T-helper 1 cell treated with Interleukin-12 subunit alpha and Interleukin-12 subunit beta and Interleukin-4 antibody, amounts not matched to agents 30 μg/mL and 1 μg/mL, for 36 hours (primary cell): ENCODE measurements at regions not wholly inside any gene's neighbourhood (a gene's known extent, or its start where the extent isn't known, plus 50 kb on each side); places are given as distances from the start of the nearest gene placed in this dataset.
A peak's percentile ranks its signal among the peaks of the same experiment; 100 is the strongest.
"Not testable (repeated sequence)": the region's sequence is repeated elsewhere in the genome, so short reads cannot be mapped to it uniquely, and the experiment has no call there.

Experiments
- H3K27ac Mint-ChIP-seq: one replicate; pipeline ENCODE4 v1.8.0; 2021; ENCODE audit warnings: mild to moderate bottlenecking, mixed read lengths
- H3K27me3 Mint-ChIP-seq: one replicate; pipeline ENCODE4 v1.8.0; 2021; ENCODE audit warnings: low read depth, mixed read lengths
- H3K36me3 Mint-ChIP-seq: one replicate; pipeline ENCODE4 v1.8.0; 2021; ENCODE audit warnings: low read depth, mixed read lengths
- H3K4me1 Mint-ChIP-seq: one replicate; pipeline ENCODE4 v1.8.0; 2021; ENCODE audit warnings: low read depth, mixed read lengths
- H3K4me3 Mint-ChIP-seq: one replicate; pipeline ENCODE4 v1.8.0; 2021; ENCODE audit warnings: mild to moderate bottlenecking, moderate library complexity, mixed read lengths
- H3K9me3 Mint-ChIP-seq: one replicate; pipeline ENCODE4 v1.8.0; 2021; ENCODE audit warnings: mixed read lengths

GRCh38 chr5:36423578-36424307 lies 122.0 kb upstream of the RANBP3L start:
- peaks cover 5% of the 10 kb centered on the region for H3K4me1 Mint-ChIP-seq
- no peak overlapping the region for H3K4me3 Mint-ChIP-seq
- no peaks in the 10 kb centered on the region for H3K9me3 Mint-ChIP-seq
- H3K27me3 Mint-ChIP-seq = peaks cover 4% of the 10 kb centered on the region
- no peak overlapping the region for H3K27ac Mint-ChIP-seq
- H3K36me3 Mint-ChIP-seq = no peaks in the 10 kb centered on the region

GRCh38 chr5:36426070-36426469 lies 124.4 kb upstream of the RANBP3L start:
- not testable (repeated sequence) for H3K4me3 Mint-ChIP-seq, H3K27me3 Mint-ChIP-seq, H3K27ac Mint-ChIP-seq, H3K4me1 Mint-ChIP-seq, H3K36me3 Mint-ChIP-seq, H3K9me3 Mint-ChIP-seq

GRCh38 chr5:36435516-36435915 lies 133.8 kb upstream of the RANBP3L start:
- H3K27ac Mint-ChIP-seq = no peak overlapping the region
- H3K9me3 Mint-ChIP-seq = no peaks in the 10 kb centered on the region
- H3K4me3 Mint-ChIP-seq = no peak overlapping the region
- H3K36me3 Mint-ChIP-seq = no peaks in the 10 kb centered on the region
- H3K27me3 Mint-ChIP-seq = peaks cover 12% of the 10 kb centered on the region
- H3K4me1 Mint-ChIP-seq = no peaks in the 10 kb centered on the region

- no peaks in the 10 kb centered on the region for H3K36me3 Mint-ChIP-seq
- H3K27ac Mint-ChIP-seq = no peak overlapping the region
- no peak overlapping the region for H3K4me3 Mint-ChIP-seq
- H3K27me3 Mint-ChIP-seq = peaks cover 12% of the 10 kb centered on the region
- no peaks in the 10 kb centered on the region for H3K4me1 Mint-ChIP-seq
- no peaks in the 10 kb centered on the region for H3K9me3 Mint-ChIP-seq
Measured at GRCh38 chr5:36436306-36436705, 134.6 kb upstream of the RANBP3L start.

DNA sequence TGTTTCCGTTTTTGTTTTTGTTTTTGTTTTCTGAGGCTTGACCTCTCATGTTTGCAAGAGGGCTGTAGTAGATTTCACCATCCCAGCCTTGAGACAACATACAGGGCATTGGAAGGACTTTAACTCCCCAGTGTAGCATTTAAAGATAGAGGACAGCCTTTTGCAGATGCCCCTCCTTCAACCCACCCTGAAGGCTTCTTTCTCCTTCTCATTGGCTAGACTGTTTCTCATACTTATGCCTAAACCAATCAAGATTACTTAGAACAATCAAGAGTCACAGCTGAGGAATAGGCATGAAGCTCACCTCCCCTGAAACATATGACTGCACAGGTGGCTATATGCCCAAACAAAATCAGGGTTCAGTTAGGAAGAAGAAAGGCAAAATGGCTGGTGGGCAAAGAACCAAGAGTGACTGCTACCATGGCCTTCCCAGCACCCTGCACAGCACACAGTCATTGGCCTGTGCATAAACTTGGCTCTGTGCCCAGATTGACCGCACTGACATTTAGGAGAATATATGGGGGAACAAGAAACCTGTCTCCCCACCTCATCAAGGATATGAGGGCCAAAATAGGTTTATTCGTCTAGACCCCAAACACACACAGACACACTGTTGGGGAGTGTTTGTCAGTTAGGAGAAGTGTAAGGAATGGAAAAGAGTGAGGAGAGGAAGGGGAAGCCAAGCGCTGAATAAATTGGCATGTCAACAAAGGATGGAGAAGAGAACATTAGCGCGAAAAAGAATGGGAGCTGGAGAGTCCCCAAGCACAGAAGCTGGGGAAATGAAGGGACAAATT lies 137.3 kb upstream of the RANBP3L start:
- Mint-ChIP-seq H3K4me3 (no peak overlapping the region), H3K27ac (no peak overlapping the region), H3K36me3 (no peaks in the 10 kb centered on the region), H3K27me3 (peaks cover 12% of the 10 kb centered on the region), H3K9me3 (peaks cover 4% of the 10 kb centered on the region), H3K4me1 (peaks cover 5% of the 10 kb centered on the region)

- no peak overlapping the region for H3K4me3 Mint-ChIP-seq
- no peaks in the 10 kb centered on the region for H3K36me3 Mint-ChIP-seq
- peaks cover 4% of the 10 kb centered on the region for H3K9me3 Mint-ChIP-seq
- peaks cover 5% of the 10 kb centered on the region for H3K4me1 Mint-ChIP-seq
- H3K27ac Mint-ChIP-seq = no peak overlapping the region
- H3K27me3 Mint-ChIP-seq = peaks cover 12% of the 10 kb centered on the region
Measured at GRCh38 chr5:36440300-36440699, 138.6 kb upstream of the RANBP3L start.

DNA sequence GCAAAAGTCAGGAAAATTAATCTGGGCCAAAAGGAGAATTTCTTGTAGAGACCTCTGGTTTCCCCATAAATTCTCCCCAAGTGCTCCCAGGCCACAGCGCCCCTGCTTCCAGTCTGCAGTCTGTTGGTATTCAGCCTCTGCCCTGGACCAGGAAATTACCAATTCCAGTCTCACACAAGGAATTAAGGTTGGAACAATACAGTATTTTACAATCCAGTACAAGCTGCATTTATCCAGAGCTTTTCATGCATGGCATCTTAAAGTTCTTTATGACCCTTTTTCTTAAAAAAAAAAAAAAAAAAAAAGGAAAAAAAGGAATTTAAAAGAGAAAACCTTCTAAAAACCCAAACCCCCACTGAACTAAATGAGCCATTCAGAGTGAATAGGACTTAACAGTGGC lies 139.6 kb upstream of the RANBP3L start:
- Mint-ChIP-seq H3K4me1 (peaks cover 5% of the 10 kb centered on the region), H3K36me3 (no peaks in the 10 kb centered on the region), H3K27ac (no peak overlapping the region), H3K27me3 (peaks cover 9% of the 10 kb centered on the region), H3K4me3 (no peak overlapping the region), H3K9me3 (peaks cover 4% of the 10 kb centered on the region)

GRCh38 chr5:36442352-36442751 lies 140.7 kb upstream of the RANBP3L start:
- Mint-ChIP-seq H3K4me3 (no peak overlapping the region), H3K9me3 (peaks cover 4% of the 10 kb centered on the region), H3K27ac (peak overlapping the region; percentile 21), H3K4me1 (peaks cover 5% of the 10 kb centered on the region), H3K27me3 (peaks cover 4% of the 10 kb centered on the region), H3K36me3 (no peaks in the 10 kb centered on the region)

GRCh38 chr5:36442796-36443195 lies 141.1 kb upstream of the RANBP3L start:
- Mint-ChIP-seq H3K36me3 (no peaks in the 10 kb centered on the region), H3K9me3 (peaks cover 4% of the 10 kb centered on the region)

DNA sequence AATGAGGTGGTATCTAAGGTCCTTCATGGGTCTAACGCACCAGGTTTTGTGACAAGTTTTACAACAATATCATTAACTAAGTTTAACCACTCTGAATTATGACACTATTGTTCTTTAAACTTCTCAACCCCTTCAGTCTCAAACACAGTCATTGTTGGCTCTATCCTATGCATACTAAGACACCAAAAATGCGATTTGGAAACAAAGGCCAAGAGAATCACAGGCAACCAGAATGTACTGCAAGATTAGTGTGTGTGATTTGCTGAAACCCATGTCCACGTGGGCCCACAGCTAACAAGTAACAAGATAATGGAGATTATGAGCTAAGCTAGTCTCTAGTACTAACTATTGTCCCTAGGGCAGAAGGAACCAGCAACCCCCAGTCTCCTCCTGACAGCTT lies 142.2 kb upstream of the RANBP3L start:
- Mint-ChIP-seq H3K4me1 (peaks cover 5% of the 10 kb centered on the region), H3K36me3 (no peaks in the 10 kb centered on the region), H3K4me3 (no peak overlapping the region), H3K9me3 (peaks cover 4% of the 10 kb centered on the region), H3K27ac (no peak overlapping the region), H3K27me3 (peaks cover 4% of the 10 kb centered on the region)

More at GRCh38 chr5:36442796-36443195, 141.1 kb upstream of the RANBP3L start:
- no peak overlapping the region for H3K4me3 Mint-ChIP-seq
- H3K4me1 Mint-ChIP-seq = peaks cover 5% of the 10 kb centered on the region
- H3K27me3 Mint-ChIP-seq = peaks cover 4% of the 10 kb centered on the region
- H3K27ac Mint-ChIP-seq = peak overlapping the region; percentile 21

DNA sequence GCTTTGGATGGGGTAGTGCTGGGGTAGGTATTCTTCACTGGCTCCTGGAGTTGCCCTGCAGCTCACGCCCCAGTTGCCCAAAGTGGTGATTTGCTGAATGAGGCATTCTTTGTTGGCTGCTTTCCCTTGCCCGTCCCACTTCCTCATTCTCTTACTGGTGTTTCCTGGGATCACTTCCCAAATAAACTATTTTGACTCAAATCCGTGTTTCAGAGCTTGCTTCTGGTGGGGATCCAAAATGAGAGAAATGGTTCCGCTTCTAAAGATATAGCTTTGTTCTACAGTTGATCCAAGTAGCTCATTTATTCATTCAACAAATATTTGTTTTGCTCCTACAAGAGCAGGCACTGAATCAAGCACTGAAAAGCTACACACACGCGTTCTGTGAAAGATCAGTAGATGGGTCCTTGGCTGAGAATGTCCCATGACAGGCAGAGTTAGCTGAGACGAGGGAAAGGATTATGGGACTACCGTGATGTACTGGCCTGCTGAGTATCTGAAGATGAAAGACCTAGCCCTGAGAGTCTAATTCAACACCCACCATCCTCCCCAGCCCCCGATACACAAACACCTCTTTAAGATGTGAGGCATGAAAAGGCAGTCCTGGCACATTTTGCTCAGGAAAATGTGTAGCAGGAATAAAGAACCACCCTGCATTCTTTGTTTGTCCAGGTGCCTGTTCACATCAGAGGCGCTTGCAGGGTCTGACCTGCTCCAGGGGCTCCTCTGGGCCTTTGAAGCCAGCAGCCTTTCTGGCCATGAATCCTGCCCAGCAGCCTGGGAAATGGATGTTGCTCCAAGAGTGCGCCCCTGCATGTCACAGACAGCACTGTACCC lies 143.1 kb upstream of the RANBP3L start:
- Mint-ChIP-seq H3K27ac (no peak overlapping the region), H3K9me3 (peaks cover 4% of the 10 kb centered on the region), H3K4me3 (no peak overlapping the region), H3K27me3 (no peaks in the 10 kb centered on the region), H3K36me3 (no peaks in the 10 kb centered on the region), H3K4me1 (peaks cover 5% of the 10 kb centered on the region)

GRCh38 chr5:36447776-36448175 lies 146.1 kb upstream of the RANBP3L start:
- Mint-ChIP-seq H3K9me3 (peaks cover 2% of the 10 kb centered on the region), H3K4me3 (no peak overlapping the region), H3K4me1 (peaks cover 2% of the 10 kb centered on the region), H3K36me3 (no peaks in the 10 kb centered on the region), H3K27ac (no peak overlapping the region), H3K27me3 (no peaks in the 10 kb centered on the region)

DNA sequence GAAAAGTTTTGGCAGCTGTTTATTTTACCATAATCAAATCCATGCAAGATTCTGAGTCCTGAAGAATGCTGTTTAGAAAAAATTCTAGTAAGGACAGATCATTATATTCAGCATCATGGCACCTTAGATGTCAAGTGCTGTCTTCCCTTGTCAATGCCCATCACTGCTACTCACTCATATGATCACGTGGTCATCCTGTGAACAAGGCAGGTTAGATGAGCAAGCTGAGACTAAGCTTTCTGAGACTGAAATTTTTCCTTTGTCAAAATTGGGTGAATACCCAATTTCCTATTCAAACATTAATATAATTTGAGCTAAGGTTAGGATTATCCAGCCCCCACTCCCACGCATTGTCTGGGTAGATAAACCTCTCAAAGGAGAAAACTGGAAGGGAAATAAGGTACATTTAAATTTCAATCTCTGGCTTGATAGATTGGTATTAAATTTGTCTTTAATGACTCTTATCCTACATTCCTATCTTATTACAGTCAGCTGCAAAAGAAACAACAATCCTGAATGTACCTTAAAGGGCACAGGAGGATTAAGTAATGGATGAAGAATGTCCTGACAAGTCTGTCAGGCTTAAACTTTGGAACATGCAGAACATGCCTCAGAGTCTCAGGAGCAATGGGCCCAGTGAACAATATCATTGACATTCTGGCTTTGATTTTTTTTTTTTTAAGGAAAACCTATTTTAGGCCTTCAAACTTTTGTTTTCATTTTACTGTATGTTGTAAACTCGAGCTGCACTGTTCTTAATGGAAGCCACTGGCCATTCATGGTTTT lies 148.7 kb upstream of the RANBP3L start:
- no peaks in the 10 kb centered on the region for H3K27me3 Mint-ChIP-seq
- H3K36me3 Mint-ChIP-seq = no peaks in the 10 kb centered on the region
- no peak overlapping the region for H3K27ac Mint-ChIP-seq
- no peak overlapping the region for H3K4me3 Mint-ChIP-seq
- H3K4me1 Mint-ChIP-seq = no peaks in the 10 kb centered on the region
- H3K9me3 Mint-ChIP-seq = no peaks in the 10 kb centered on the region

- Mint-ChIP-seq H3K27ac (no peak overlapping the region), H3K4me1 (no peaks in the 10 kb centered on the region), H3K27me3 (no peaks in the 10 kb centered on the region), H3K36me3 (no peaks in the 10 kb centered on the region), H3K4me3 (no peak overlapping the region), H3K9me3 (no peaks in the 10 kb centered on the region)
Measured at GRCh38 chr5:36452424-36453006, 150.8 kb upstream of the RANBP3L start.
